GM18873 (cell line): ENCODE measurements at regions not wholly inside any gene's neighbourhood (a gene's known extent, or its start where the extent isn't known, plus 50 kb on each side); places are given as distances from the start of the nearest gene placed in this dataset.
"Not testable (repeated sequence)": the region's sequence is repeated elsewhere in the genome, so short reads cannot be mapped to it uniquely, and the experiment has no call there.

Source experiments
- ATAC-seq: cut with Tn5 transposase; IDR thresholded peaks from one replicate; pipeline ENCODE4 v1.9.1; 2021; ENCODE audit warnings: mild to moderate bottlenecking, moderate library complexity, moderate number of reproducible peaks; ENCODE audit not compliant: unreplicated experiment, low FRiP score

DNA sequence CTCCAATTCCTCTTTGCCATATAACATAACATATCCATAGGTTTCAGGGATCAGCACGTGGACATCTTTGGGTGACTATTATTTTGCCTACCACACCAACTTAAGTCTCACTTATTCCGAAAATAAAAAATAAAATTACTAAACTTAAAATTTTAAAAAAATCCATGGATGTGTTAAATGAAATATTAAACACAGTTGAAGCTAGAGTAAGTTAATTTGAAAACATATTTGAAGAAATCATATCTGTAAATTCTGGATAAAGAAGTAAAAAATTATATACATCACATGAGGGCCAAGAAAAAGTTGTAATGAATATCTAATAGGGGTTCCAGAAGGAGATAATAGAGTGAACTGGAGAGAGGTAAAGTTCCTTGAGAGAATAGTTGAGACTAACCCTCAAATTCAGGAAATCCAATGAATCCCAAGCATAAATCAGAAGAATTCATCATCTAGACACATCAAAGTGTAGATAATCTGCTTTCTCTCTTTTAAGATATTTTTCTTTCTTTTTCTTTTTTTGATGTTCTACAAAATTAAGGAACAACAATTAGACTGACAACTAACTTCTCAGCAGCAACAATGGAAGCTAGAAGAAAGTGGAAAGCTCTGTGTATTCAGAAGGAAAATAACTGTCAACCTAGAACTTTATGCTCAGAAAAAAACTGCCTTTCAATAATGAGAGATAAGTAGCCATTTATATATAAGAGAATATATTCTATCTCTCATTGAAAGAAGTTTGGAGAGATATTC lies 147.4 kb downstream of the ABHD5 start:
- no peak for ATAC-seq

DNA sequence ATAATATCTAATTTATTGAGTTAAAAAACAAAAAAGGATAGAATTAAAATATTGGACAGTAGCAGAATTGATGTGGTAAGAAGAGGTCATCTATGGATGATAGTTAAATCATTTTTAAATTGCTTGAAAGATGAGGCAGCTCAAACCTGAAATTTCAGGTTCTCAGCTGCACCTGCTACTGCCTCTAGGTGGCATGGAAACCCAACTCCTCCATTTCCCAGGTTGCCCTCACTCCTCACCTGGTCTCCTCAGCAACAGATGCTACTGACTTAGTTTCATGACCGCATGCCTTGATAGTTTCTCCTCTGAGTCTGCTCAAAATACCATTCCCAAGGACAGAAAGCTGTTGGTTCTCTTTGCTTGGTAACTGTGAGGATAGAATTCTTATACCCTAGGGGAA lies 148.1 kb downstream of the ABHD5 start:
- no peak for ATAC-seq

DNA sequence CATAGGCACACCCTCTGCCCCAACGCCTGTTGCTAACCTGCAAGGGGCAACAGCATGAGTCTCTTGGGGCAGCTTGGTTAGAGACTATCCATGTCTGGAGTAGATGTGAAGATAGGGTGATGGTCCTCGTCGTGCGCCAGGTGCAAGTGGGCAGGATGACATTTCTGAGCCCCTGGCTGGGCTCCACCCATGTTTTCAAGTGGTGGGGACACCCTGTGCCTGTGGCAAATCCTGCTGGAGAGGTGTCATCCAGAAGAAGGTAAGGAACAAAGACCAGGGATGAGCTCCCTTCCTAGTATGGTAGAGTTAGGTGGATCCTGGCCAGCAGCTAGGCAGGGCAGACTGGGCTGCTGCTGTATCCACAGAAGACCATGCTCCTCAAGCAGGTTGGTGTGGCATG lies 152.6 kb downstream of the ABHD5 start:
- ATAC-seq: no peak

DNA sequence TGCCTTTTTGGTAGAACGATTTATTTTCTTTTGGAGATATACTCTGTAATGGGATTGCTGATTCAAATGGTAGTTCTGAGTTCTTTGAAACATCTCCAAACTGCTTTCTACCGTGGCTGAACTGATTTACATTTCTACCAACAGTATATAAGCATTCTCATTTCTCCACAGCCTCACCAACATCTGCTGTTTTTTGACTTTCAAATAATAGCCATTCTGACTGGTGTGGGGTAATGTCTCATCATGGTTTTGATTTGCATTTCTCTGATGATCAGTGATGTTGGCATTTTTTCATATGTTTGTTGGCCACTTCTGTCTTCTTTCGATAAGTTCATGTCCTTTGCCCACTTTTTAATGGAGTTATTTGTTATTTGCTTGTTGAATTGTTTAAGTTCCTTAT lies 154.0 kb downstream of the ABHD5 start:
- no peak for ATAC-seq

DNA sequence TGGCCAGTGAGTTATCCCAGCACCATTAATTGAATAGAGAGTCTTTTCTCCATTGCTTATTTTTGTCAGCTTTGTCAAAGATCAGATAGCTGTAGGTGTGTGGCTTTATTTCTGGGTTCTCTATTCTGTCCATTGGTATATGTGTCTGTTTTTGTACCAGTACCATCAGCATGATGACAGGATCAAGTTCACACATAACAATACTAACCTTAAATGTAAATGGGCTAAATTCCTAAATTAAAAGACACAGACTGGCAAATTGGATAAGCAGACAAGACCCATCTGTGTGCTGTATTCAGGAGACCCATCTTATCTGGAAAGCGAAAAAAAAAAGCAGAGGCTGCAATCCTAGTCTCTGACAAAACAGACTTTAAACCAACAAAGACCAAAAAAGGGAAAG lies 154.8 kb downstream of the ABHD5 start:
- not testable (repeated sequence) for ATAC-seq

DNA sequence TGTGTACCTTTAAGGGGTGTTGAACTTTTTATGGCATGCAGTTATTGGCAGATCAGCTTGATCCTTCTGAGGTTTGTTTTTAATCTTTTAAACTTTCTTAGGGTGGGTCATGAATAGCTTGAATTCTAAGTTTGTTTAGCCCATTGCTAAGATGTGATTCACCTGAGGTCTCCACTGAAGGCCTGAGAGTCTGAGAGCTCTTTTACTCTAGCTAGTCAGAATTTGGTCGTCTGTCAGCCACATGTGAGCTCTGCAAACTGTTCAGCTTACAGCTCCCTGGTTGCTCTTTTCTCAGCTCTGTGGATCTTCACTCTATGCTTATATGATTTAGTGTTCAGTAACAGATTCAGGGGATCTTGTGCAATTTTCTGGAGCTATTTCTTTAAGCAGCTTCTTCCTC lies 161.3 kb downstream of the ABHD5 start:
- no peak for ATAC-seq

DNA sequence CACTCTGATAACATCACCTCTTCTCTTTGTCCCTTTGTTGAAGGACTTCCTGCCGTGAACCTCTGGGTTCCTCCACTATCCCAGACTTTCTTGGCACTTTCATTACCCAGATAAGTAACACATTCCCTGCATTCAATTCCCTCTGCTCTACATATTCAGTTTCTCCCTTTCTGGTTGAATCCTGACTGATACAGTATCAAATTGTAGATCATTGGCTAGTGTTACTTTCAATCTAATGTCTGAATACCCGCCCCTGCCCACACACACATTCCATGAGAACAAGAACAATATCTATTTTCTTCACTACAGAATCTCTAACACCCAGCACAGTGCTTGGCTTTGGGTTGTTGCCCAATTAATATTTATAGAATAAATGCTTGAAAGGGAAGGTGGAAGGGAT lies 163.5 kb downstream of the ABHD5 start:
- no peak for ATAC-seq

DNA sequence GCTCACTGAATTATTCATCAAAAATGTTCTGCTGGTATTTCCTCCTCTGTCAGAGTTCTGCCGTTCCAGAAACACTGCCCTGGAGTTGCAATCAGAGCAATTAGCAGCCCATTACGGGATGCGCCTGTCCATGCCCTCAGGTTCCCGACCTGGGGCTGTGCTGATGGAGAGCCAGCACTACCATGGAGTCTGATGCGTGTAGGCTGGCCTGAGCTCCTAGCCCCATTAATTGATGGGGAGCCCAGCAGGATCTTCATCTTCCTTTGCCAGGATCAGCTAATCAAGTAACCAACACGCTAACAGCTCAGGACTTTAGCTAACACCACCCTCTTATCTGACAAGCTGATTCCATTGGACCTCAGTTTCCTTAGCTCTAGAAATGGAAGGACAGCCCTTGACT lies 164.2 kb downstream of the ABHD5 start:
- no peak for ATAC-seq

DNA sequence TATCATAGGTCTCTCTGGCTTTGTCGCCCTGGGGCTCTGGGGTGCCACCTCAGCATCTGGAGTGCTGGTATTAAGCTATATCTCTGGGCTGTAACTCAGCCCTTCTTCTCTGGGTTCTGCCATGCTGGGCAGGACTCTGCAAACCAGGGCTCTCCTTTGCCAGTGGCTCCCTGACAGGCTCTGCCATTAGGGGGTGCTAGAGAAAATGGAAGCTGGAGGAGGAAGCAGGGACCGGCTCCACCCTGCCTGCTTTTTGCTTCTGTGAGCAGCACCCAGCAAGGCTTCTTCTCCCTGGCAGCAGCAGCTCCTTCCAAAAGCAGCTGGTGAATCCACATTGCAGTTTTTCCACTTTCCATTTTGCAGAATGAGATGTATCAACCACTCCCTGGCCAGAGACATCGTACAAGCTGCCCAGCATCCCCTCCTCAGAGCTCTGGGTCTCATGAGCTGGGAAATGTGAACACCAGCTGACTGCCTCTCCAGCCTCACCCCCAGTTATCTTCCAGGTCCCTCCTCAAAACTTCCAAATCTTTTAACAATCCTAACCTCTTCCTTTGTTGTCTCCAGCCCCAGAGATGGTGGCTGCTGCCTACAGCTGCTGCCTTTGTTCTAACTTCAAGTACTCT lies 165.0 kb downstream of the ABHD5 start:
- no peak for ATAC-seq

DNA sequence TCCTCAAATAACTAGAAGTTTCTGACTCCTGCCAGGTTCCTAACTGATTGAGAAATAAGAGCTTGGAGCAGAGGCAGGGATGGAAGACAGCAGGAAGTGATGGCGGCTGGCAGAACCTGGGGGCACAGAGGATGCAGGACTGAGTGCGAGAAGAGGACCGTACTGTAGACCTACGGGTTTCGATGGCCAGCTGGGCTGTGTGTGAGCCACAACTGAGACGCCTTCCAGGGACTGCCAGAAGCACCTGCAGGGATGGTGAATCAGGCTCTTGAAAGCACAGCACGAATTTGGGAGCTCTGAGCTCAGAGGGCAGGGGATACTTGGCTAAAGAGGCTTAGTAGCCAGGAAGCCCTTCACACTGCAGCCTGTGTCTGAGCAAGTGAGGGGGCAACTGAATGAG lies 165.6 kb downstream of the ABHD5 start:
- no peak for ATAC-seq

DNA sequence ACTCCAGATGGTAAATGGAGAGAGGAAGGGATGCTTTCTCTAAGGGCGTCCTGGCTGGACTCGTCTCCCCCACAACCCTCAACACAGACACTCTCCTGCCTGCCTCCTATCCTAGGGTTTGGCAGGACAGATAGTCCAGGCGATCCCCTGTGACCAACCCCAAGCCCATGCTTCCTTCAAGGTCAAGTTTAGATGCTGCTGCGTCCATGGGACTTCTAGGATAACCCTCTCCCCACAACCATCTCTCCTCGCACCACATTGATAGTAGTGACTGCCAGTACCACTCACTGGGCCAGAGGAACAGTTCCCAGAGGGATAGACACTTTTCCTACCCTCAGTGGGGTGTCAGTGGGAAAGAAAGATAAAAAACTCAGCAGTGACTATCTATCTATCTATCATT lies 166.0 kb downstream of the ABHD5 start:
- ATAC-seq: no peak

DNA sequence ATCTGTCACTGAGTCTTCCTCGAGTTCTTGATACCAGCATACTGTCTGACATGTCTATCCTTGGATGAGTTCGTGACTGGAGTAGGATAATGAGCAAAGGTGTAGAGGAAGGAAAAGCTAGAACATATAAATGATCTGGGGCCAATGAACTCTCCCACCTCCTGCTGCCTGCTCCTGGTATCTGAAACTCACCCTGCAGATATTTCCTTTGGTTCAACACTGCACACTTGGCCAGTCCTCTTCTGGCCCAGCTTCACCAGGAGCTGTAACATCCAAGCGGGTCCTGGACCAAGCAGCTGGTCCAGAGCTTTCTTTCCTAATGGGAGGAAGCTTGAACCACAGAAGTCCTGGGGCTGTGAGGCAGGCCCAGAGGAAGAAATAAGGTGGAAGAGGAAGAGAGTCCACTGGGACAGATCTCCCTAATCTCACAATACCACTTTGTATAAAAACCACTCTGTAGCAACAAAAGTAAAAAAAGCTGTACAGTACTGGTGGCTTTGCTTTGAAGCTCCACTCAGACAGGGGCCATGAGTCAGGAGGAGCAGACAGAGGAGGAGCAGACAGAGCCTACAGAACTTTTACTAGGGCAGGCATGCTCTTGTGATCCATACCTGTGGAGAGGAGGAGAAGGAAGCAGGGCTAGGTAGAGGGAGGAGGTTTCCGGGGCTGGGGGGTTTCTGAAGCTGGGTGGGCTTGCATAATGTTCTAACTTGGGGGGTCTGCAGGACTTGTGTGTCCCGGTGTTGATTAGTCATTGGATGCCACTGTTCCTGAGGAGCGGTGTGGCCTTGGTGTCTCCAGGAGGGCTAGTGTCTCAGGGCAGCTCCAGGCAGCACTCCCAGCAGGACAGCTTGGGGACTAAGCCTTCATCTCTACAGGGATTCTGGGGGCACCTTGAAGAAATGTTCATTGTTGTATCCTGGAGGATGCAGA lies 166.9 kb downstream of the ABHD5 start:
- no peak for ATAC-seq

DNA sequence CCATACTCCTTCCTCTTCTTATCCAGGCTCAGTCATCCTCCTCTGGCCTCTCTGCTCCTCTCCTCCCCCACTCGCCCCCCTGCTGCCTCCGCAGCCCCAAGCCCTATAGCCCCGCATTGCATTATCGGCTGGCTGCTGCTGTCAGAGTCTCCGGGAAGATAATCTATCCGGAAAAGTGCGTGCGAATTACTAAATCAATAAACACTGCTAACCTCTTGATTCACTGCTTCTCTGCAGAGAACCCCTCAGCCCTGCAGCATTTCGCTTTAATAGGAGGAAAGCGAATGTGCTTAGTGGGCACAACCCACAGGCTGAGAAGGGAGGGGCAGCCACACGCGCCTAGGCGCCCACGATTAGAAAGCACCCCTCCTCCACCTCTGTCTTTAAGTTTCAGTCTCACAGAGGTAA lies 167.6 kb downstream of the ABHD5 start:
- no peak for ATAC-seq

DNA sequence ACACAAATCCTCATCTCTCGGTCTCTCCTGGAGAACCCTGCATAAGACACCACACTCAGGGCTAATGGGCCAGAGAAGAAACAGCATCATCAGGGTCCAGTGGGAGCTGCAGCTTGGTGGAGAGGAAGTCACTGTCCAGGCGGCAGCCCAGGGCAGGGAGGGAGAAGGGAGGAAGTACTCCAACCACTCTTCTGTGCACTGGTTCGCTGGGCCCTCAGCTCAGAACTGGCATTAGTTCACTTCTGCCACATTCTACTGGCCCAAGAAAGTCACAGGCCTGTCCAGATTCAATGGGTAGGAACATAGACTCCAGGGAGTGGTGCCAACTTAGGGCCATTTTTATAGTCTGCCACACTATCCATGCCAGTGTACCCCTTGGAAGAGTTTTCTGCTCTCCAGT lies 169.0 kb downstream of the ABHD5 start:
- no peak for ATAC-seq

DNA sequence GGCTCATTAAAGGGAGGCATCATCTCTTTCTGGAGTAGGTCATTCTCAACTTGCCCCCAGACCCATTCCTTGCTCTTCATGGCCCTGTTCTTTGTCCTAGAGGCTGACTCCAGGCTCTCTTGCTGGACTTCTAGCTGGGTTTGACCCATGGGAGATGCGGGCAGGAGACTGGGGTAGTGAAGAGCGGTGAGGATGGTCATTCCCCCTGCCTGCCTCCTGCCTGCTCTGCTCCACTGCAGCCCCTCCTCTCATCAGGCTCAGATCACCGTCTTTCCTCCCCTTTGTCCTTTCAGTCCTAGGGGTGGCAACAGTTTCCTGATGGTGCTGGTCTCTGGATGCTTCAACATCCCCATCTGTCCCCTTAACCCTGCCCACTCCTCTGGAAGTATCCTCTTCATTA lies 170.9 kb downstream of the ABHD5 start:
- ATAC-seq: no peak

DNA sequence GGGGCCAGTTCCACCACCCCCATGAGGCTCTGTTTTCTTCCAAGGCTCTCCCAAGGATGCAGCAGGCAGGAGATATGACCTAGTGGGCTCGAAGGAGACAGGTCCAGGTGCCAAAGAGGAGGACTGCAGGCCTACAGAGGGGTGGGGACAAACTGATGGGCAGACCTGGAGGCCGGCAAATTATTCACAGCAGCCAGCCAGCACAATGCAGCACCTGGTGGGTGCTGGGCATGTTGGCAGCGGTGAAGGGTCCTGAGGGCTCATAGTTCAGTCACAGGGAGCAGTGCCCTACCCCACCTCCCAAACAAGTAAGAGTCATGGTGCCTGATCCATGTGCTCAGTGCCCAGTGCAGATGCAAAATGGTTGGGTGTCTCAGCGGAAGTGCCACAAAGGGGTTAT lies 171.7 kb downstream of the ABHD5 start:
- ATAC-seq: no peak

DNA sequence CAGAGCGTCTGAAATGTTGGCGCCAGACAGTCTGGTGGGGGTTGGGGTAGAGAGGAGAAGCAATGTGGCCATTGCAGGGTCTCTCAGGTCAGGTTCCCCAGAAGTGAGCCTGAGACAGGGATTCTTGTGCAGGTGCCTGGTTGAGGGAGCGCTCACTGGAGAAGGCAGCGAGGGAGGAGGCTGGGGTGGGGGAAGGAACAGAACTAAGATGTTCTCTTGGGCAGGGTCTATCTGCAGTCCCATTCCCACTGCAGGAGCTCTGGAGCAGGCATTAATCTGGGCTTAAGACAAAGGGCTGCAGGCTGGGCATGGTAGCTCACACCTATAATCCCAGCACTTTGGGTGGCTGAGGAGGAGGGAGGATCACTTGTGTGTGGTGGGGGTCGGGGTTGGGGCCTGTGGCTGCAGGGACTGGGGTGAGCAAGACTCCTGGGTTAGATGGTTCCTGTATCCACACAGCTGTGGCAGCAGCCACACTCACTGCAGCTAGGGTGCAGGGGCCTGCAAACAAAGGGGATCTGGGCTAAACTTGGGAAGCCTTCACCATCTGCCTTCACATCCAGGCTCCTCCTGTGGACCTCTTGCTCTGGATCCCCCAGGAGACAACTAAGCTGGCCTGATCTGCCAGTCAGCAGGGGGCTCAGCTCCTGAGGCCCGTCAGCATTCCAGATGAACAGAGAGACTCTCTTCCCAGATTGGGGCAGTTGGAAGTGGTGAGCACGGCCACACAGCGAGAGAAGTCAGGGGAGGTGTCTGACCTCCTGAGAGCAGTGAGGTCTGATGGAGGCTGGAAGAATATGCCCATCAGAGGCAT lies 172.5 kb downstream of the ABHD5 start:
- ATAC-seq: no peak

DNA sequence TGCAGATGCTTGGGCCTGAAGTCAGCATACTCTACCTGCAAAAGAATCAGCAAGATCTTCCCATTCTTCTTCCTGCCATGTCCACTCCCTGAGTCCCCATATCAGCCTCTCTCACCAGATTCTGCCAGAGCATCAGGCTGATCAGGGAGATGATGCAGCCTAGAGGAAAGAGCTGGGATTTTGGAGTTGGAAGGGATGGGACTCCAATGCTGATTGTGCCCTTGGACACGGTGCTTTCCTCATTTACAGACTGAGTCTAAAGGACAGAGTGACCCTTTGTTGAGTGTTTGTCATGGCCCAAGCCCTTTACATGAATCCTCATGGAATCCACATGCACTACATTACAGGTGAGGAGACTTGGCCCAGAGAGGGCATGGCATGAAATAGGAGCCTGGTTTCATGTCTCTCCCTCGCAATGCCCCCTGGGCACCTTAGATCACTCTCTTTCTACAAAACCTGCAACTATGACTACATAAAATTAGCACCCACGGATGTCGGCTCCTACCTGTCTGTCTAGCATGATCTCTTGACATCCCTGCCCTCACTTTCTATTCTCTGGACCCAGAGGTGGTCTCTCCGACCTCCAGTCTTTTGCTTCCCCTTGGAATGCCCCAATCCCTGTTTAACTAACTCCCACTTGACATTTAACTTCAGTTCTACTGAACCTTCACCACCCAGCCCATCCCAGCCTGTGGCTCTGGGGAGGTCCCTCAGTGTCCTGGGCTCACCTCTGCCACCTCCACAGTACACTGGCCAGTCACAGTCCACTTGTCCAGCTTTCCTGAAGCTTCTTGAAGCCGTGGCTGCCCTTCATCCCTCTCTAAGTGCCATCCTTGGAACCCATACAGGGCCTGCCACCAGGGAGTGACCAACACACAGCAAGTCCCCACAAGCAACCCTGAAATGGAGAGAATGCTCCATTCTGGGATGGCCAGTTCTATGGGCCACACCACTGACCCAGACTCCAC lies 173.5 kb downstream of the ABHD5 start:
- no peak for ATAC-seq

DNA sequence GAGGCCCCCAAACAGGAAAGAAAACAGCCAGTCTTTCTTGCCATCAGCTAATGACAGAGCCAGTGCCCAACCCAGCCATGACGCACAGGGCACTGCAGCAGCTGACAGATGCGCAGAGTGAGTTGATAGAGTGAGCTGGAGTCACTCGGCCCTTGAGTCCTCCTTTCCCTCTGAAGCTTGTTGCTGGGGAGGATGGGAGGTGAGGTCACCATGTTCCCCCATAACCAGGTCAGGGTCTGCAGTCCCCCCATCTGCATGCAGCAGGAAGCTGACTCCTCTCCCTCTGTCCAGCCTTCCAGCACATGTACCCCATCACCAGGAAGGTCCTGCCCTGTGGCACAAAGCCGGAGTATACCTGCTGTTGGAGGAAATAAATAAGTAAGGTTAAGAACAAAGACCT lies 174.6 kb downstream of the ABHD5 start:
- no peak for ATAC-seq
